Bronchial epithelial cell (primary cell): ENCODE measurements at regions not wholly inside any gene's neighbourhood (a gene's known extent, or its start where the extent isn't known, plus 50 kb on each side); places are given as distances from the start of the nearest gene placed in this dataset.

Experiments used
- DNase-seq: peaks from one replicate; pipeline ENCODE4 v3.0.0-alpha.2; 2010; ENCODE audit warnings: low read depth
- FAIRE-seq: peaks from 2 replicates; lab custom pipeline; 2011; peaks lifted over from hg19 to GRCh38; lab: Jason Lieb, UNC
- H3K27me3 ChIP-seq: 2 replicates; pipeline ENCODE4 v1.5.1; 2011; ENCODE audit warnings: low read length; ENCODE audit not compliant: control insufficient read depth, insufficient read depth
- H3K36me3 ChIP-seq: 2 replicates; pipeline ENCODE4 v1.5.1; 2011; ENCODE audit warnings: low read length; ENCODE audit not compliant: control insufficient read depth, insufficient read depth
- H3K4me3 ChIP-seq: 2 replicates; pipeline ENCODE4 v1.5.1; 2011; ENCODE audit warnings: mild to moderate bottlenecking, low read depth, low read length, control low read depth
- CTCF ChIP-seq: IDR thresholded peaks from 2 replicates; pipeline ENCODE4 v1.5.1; 2011; ENCODE audit warnings: mild to moderate bottlenecking, moderate library complexity, low read length, control low read depth, inconsistent platforms; ENCODE audit not compliant: insufficient read depth, severe bottlenecking

- Histone ChIP-seq H3K36me3 (no peaks in the 10 kb centered on the region), H3K27me3 (no peaks in the 10 kb centered on the region), H3K4me3 (no peak overlapping the region)
- DNase-seq (no peak), FAIRE-seq (no peak)
- no peak for TF ChIP-seq CTCF
These were observed 236.7 kb downstream of the PCDH7 start for GRCh38 chr4:30956916-30957315.

- TF ChIP-seq CTCF: no peak
- Histone ChIP-seq H3K4me3 (no peak overlapping the region), H3K27me3 (no peaks in the 10 kb centered on the region), H3K36me3 (no peaks in the 10 kb centered on the region)
- DNase-seq (no peak), FAIRE-seq (no peak)
These were observed 237.5 kb downstream of the PCDH7 start for GRCh38 chr4:30957706-30958105.

- TF ChIP-seq CTCF: no peak
- FAIRE-seq: no peak
- H3K27me3 ChIP-seq: no peaks in the 10 kb centered on the region
- H3K36me3 ChIP-seq: no peaks in the 10 kb centered on the region
- H3K4me3 ChIP-seq: no peak overlapping the region
- DNase-seq: no peak
These were observed 239.8 kb downstream of the PCDH7 start for GRCh38 chr4:30959781-30960485.

- TF ChIP-seq CTCF: no peak
- Histone ChIP-seq H3K27me3 (no peaks in the 10 kb centered on the region), H3K36me3 (no peaks in the 10 kb centered on the region), H3K4me3 (no peak overlapping the region)
- DNase-seq: peak; percentile 91
- FAIRE-seq: no peak
These were observed 242.8 kb downstream of the PCDH7 start for GRCh38 chr4:30962939-30963338.

- TF ChIP-seq CTCF: no peak
- no peaks in the 10 kb centered on the region for H3K36me3 ChIP-seq
- no peak for FAIRE-seq
- H3K27me3 ChIP-seq: no peaks in the 10 kb centered on the region
- H3K4me3 ChIP-seq: no peak overlapping the region
- no peak for DNase-seq
These were observed 248.8 kb downstream of the PCDH7 start for GRCh38 chr4:30968926-30969325.

- TF ChIP-seq CTCF: no peak
- no peaks in the 10 kb centered on the region for H3K27me3 ChIP-seq
- no peaks in the 10 kb centered on the region for H3K36me3 ChIP-seq
- FAIRE-seq: no peak
- DNase-seq: no peak
- no peak overlapping the region for H3K4me3 ChIP-seq
These were observed 252.4 kb downstream of the PCDH7 start for GRCh38 chr4:30972542-30972941.
